Peyer's patch (tissue), 4 donors: ENCODE measurements at regions not wholly inside any gene's neighbourhood (a gene's known extent, or its start where the extent isn't known, plus 50 kb on each side); places are given as distances from the start of the nearest gene placed in this dataset.

Experiments
- CTCF ChIP-seq, 6 experiments: fragments of 450-650 bp in 4 of 6; fragments of 200-600 bp in 2 of 6; sonication (generic) in 1 of 6; IDR thresholded peaks; one replicate each; pipeline ENCODE4 v1.5.1; 2017 to 2019; ENCODE audit warnings: antibody characterized with exemption in 6 of 6, mild to moderate bottlenecking in 3 of 6, moderate library complexity in 1 of 6
- POLR2A ChIP-seq, 2 donors: fragments of 450-650 bp; IDR thresholded peaks; one replicate each; pipeline ENCODE4 v1.5.1; 2017; ENCODE audit warnings: antibody characterized with exemption in 2 of 2, mild to moderate bottlenecking in 2 of 2, moderate library complexity in 2 of 2

- TF ChIP-seq CTCF (IDR thresholded peaks at IDR 0.05) (no peak), POLR2A (IDR thresholded peaks at IDR 0.05) (no peak)
Observed at GRCh38 chr5:15014809-15015208, 143.2 kb upstream of the ANKH start.
